ENCODE measurements at regions not wholly inside any gene's neighbourhood (a gene's known extent, or its start where the extent isn't known, plus 50 kb on each side); places are given as distances from the start of the nearest gene placed in this dataset.

DNA sequence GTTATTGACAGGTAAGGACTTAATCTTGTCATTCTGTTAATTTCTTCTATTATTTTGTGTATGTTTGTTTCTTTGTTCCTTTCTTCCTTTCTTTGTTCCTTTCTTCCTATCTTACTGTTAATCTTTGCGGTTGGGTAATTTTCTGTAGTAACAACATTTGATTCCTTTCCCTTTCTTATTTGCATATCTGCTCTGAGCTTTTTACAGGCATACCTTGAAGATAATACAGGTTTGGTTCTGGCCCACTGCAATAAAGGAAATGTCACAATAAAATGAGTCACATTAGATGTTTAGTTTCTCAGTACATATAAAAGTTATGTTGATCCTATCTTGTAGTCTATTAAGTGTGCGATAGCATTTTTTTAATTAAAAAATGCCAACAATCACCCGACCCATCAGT lies 440.7 kb downstream of the NFIB start:
- no peak for TF ChIP-seq MEIS1 (CRISPR knock-in tag; IDR thresholded peaks at IDR 0.05; ENCODE audit: borderline replicate concordance)
- no peak for TF ChIP-seq ZNF274 (IDR thresholded peaks at IDR 0.05; ENCODE audit: low read length)
- TF ChIP-seq ZNF274 (tag by site-specific recombination; IDR thresholded peaks at IDR 0.05; ENCODE audit: borderline replicate concordance), result no peak
- TF ChIP-seq, protein P1, sequence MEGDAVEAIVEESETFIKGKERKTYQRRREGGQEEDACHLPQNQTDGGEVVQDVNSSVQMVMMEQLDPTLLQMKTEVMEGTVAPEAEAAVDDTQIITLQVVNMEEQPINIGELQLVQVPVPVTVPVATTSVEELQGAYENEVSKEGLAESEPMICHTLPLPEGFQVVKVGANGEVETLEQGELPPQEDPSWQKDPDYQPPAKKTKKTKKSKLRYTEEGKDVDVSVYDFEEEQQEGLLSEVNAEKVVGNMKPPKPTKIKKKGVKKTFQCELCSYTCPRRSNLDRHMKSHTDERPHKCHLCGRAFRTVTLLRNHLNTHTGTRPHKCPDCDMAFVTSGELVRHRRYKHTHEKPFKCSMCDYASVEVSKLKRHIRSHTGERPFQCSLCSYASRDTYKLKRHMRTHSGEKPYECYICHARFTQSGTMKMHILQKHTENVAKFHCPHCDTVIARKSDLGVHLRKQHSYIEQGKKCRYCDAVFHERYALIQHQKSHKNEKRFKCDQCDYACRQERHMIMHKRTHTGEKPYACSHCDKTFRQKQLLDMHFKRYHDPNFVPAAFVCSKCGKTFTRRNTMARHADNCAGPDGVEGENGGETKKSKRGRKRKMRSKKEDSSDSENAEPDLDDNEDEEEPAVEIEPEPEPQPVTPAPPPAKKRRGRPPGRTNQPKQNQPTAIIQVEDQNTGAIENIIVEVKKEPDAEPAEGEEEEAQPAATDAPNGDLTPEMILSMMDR (tag by site-specific recombination; IDR thresholded peaks at IDR 0.05), result no peak
- no peak for TF ChIP-seq HOXA7 (CRISPR knock-in tag; IDR thresholded peaks at IDR 0.05; ENCODE audit: borderline replicate concordance)
- TF ChIP-seq ZNF561 (tag by site-specific recombination; IDR thresholded peaks at IDR 0.05; ENCODE audit: borderline replicate concordance), result no peak
- TF ChIP-seq YY1 (tag by site-specific recombination; IDR thresholded peaks at IDR 0.05), result no peak
- no peak for TF ChIP-seq MZF1 (tag by site-specific recombination; IDR thresholded peaks at IDR 0.05; ENCODE audit: borderline replicate concordance)
- no peak for TF ChIP-seq ZNF843 (tag by site-specific recombination; IDR thresholded peaks at IDR 0.05)

Measured in HEK293 (cell line).